Right atrium auricular region (tissue), 2 donors: ENCODE measurements at regions not wholly inside any gene's neighbourhood (a gene's known extent, or its start where the extent isn't known, plus 50 kb on each side); places are given as distances from the start of the nearest gene placed in this dataset.
"Not testable (repeated sequence)": the region's sequence is repeated elsewhere in the genome, so short reads cannot be mapped to it uniquely, and the experiment has no call there.

Source experiments
- DNase-seq: peaks from one replicate; pipeline ENCODE4 v3.0.0-alpha.2; 2019; ENCODE audit warnings: low spot score
- H3K27ac ChIP-seq, 2 donors: fragments of 200-600 bp; sonication (generic); 1 replicate in 1 of 2; 2 replicates in 1 of 2; pipeline ENCODE4 v1.5.1; 2016 to 2019
- H3K27me3 ChIP-seq, 2 donors: fragments of 200-600 bp; sonication (generic); one replicate each; pipeline versions ENCODE4 v1.5.1 to v1.6.0; 2017 to 2019
- H3K36me3 ChIP-seq: fragments of 200-600 bp; sonication (generic); one replicate; pipeline ENCODE4 v1.5.1; 2016
- H3K4me1 ChIP-seq, 2 donors: fragments of 200-600 bp; sonication (generic); one replicate each; pipeline versions ENCODE4 v1.5.1 to v1.6.0; 2017 to 2019
- H3K4me3 ChIP-seq, 2 donors: fragments of 200-600 bp; sonication (generic); 1 replicate in 1 of 2; 2 replicates in 1 of 2; pipeline ENCODE4 v1.5.1; 2017 to 2019; ENCODE audit warnings: mild to moderate bottlenecking in 1 of 2, moderate library complexity in 1 of 2
- H3K9me3 ChIP-seq, 2 donors: fragments of 200-600 bp; sonication (generic); one replicate each; pipeline ENCODE4 v1.5.1; 2019
- TF ChIP-seq, protein P1 (sequence below), 2 donors: fragments of 200-600 bp; sonication (generic); IDR thresholded peaks; one replicate each; pipeline ENCODE4 v1.5.1; 2019; ENCODE audit warnings: antibody characterized with exemption in 2 of 2

DNA sequence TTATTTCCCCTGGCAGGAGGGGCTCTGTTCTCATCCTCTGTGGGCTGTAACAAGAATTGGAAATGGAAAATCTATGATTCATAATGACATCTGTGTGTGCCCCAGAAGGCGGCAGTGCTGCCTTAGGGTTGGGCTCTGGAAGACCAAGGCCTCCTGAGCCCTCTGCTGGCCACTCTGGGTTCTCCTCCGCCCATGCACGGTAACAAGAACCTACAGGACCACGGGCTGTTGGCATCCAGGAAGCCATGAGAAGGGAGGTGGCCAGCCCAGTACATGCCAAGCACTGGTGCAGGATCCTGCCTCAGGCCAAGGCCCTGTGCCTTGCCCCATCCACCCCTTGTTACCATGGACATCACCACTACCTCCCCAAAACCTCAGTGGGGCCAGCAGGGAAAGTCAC, 454.2 kb downstream of the TP53TG3F start:
- not testable (repeated sequence) for H3K36me3 ChIP-seq, H3K4me3 ChIP-seq, DNase-seq, H3K27me3 ChIP-seq, H3K4me1 ChIP-seq, H3K9me3 ChIP-seq, H3K27ac ChIP-seq

DNA sequence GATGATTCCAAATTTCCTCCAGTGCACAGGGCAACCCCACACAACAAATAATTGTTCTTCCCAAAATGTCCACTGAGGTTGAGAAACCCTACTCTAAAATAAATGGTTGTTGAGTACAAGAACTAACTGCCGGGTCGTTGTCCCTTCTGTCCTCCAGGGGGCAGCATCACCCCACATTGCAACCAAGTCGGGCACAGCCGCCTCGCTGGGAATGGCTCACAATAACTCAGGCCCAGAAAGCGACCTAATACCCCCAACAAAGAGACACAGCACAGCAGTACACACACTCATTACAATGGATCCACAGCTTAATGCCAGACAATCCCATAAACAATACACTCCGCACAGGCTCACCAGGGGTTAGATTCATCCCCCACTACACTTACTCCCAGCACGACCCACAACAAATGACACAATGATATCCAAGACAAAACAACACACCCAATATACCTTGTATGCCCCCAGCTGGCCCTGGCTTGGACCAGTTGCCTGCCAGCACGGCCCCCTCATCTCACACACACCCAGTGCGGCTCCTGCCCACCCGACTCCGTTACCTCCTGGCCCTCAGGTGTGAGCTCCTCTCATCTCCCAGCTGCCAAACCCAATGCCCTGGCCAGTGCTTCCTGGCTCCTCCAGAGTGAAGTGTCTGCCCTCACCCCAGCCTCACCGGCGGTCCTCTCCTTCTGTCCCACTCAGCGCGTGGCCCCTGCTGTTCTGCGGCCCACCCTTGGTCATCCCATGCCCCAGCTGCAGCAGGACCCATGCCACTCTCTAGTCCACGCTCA, 461.5 kb downstream of the TP53TG3F start:
- not testable (repeated sequence) for H3K36me3 ChIP-seq, H3K4me1 ChIP-seq, DNase-seq, H3K27me3 ChIP-seq, H3K4me3 ChIP-seq, H3K27ac ChIP-seq, H3K9me3 ChIP-seq
- TF ChIP-seq, protein P1, sequence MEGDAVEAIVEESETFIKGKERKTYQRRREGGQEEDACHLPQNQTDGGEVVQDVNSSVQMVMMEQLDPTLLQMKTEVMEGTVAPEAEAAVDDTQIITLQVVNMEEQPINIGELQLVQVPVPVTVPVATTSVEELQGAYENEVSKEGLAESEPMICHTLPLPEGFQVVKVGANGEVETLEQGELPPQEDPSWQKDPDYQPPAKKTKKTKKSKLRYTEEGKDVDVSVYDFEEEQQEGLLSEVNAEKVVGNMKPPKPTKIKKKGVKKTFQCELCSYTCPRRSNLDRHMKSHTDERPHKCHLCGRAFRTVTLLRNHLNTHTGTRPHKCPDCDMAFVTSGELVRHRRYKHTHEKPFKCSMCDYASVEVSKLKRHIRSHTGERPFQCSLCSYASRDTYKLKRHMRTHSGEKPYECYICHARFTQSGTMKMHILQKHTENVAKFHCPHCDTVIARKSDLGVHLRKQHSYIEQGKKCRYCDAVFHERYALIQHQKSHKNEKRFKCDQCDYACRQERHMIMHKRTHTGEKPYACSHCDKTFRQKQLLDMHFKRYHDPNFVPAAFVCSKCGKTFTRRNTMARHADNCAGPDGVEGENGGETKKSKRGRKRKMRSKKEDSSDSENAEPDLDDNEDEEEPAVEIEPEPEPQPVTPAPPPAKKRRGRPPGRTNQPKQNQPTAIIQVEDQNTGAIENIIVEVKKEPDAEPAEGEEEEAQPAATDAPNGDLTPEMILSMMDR (IDR thresholded peaks at IDR 0.05): peak in 1 of 2 donors; percentile 24

DNA sequence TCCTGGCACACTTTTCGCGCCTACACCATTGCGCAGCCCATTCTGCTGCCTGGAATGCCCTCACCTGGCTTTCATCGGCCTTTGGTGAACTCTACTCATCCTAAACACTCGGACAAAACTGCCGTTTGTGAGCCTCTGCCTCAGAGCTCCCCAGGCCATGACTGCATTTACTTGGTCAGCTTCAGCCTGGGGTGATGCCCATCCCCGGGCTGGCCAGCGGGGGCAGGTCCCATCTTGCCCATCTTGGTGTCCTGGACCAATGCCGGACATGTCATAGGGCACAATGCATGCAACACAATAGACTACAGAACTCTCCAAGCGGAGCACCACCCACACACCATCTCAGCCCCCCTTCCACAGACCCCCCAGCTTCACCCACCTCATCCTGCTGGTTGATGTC, 463.5 kb downstream of the TP53TG3F start:
- not testable (repeated sequence) for H3K36me3 ChIP-seq, DNase-seq, H3K4me3 ChIP-seq, H3K4me1 ChIP-seq, H3K9me3 ChIP-seq, H3K27ac ChIP-seq, H3K27me3 ChIP-seq

DNA sequence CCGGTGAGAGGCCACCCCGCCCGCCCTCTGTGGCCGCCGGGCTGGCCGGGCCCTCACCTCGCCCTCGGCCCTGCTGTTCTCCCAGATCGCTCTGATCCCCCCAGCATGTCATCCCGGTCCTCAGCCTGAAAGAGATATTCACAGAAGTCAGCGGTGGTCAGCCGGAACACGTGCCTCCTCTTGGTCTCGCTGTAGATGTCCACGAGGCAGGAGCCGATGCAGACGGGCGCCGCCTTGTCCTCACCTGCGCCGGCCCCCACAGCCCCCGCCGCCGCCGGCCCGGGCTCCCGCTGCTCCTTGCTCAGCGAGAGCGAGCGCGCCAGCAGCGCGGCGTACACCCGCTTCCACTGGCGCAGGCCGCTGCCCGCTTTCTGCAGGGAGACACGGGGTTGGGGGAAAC, 468.6 kb downstream of the TP53TG3F start:
- not testable (repeated sequence) for H3K27me3 ChIP-seq, H3K36me3 ChIP-seq, H3K4me1 ChIP-seq, H3K9me3 ChIP-seq, H3K4me3 ChIP-seq, DNase-seq, H3K27ac ChIP-seq

DNA sequence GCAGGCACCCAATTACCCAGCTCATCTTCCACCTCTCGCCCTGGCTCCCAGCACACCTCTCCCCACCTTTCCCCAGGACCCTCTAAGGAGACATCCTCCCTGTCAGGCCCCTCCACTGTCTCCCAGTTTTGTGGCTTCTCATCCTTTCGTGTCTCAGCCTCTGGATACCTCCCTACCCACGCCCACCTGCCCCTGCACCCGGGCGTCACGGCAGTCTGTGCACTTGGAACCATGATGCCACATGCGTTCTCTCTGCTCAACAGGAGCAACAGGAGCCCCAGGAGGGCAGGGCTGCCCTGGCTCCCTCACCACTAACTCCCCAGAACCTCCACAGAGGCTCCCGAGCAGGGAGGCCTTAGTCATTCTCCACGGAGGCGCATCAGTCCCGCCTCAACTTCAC, 472.8 kb downstream of the TP53TG3F start:
- not testable (repeated sequence) for H3K4me3 ChIP-seq

DNA sequence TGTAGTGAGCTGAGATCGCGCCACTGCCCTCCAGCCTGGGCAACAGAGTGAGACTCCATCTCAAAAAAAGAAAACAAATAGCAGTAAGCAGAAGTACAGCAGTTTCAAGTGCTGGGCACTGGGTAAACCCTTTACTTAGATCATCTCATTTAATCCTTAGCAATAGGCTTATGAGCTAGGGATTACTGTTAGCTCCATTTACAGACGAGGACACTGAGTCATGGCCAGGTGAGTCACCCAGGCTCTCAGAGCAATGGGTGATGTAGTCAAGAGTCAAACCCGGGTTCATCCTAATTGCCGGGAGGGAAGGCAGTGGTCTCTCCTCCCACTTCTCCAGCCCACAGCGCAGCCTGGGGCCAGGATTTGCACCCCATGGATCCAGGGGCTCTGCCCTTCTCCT, 473.6 kb downstream of the TP53TG3F start:
- H3K4me1 ChIP-seq, H3K4me3 ChIP-seq, H3K9me3 ChIP-seq, H3K27me3 ChIP-seq, DNase-seq, H3K27ac ChIP-seq, H3K36me3 ChIP-seq: not testable (repeated sequence)

More for the DNA sequence above, 472.8 kb downstream of the TP53TG3F start:
- DNase-seq, H3K36me3 ChIP-seq, H3K4me1 ChIP-seq, H3K9me3 ChIP-seq, H3K27me3 ChIP-seq, H3K27ac ChIP-seq: not testable (repeated sequence)

DNA sequence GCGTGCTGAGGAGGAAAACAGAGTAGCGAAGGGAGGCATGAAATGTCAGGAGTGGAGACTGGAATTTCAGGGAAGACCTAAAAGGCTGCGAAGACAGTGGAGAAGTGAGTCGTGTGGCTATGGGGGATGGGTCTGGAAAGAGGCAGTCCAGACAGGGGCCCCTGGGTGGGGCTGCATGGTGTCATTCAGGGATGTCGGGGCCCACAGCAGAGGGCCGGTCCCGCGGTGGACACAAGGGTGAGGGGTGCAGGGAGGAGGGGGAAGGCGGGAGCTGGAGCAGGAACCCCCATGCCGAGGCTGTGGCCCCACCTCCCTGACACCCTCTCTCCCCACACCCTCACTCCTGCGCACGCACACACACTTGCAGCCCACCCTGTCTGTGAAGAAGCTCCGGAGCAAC, 476.4 kb downstream of the TP53TG3F start:
- H3K27ac ChIP-seq, H3K36me3 ChIP-seq, H3K4me3 ChIP-seq, H3K27me3 ChIP-seq, DNase-seq, H3K9me3 ChIP-seq, H3K4me1 ChIP-seq: not testable (repeated sequence)

DNA sequence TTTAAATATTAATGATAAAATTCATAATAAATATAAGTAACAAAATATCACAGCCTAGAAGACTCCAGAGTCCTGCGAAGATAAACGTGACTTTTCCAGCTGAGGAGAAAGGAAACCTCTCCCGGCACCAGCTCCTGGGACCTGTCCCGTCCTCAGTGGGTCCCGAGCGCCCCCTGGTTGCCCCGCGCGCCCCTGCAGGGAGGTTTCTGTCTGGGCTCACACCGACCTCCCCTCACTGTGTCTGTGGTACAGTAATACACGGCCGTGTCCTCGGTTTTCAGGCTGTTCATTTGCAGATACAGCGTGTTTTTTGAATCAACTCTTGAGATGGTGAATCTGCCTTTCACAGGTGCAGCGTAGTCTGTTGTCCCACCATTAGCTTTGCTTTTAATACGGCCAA, 478.7 kb downstream of the TP53TG3F start:
- not testable (repeated sequence) for H3K4me3 ChIP-seq, DNase-seq, H3K27ac ChIP-seq, H3K9me3 ChIP-seq, H3K36me3 ChIP-seq, H3K4me1 ChIP-seq, H3K27me3 ChIP-seq

DNA sequence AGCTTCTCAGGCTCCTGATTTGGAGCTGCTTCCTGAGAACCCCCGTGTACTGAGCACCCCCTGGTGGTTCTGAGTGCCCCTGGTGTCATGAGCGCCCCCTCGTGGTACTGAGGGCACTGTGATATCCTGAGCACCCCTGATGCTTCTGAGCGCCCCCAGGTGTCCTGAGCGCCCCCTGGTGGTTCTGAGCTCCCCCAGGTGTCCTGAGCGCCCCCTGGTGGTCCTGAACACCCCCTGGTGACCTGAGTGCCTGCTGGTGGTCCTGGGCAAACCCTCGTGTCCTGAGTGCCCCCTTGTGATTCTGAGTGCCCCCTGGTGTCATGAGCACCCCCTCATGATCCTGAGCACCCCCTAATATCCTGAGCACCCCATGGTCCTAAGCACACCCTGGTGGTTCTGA, 502.1 kb downstream of the TP53TG3F start:
- not testable (repeated sequence) for DNase-seq, H3K9me3 ChIP-seq, H3K27ac ChIP-seq, H3K4me3 ChIP-seq, H3K36me3 ChIP-seq, H3K4me1 ChIP-seq, H3K27me3 ChIP-seq

DNA sequence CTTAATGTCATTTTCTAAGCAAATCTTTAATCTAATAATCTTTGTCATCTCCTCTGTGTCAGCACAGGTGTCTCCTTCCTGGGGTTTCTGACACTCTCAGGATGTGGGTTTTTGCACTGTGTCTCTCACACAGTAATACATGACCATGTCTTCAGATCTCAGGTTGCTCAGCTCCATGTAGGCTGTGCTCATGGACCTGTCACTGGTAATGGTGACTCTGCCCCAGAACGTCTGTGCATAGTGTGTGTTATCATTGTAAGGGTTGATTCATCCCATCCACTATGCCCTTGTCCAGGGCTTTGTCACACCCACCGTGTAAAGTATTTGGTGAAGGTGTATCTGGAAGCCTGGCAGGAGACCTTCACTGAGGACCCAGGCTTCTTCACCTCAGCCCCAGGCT, 506.1 kb downstream of the TP53TG3F start:
- DNase-seq, H3K27ac ChIP-seq, H3K4me1 ChIP-seq, H3K9me3 ChIP-seq, H3K4me3 ChIP-seq, H3K36me3 ChIP-seq, H3K27me3 ChIP-seq: not testable (repeated sequence)

DNA sequence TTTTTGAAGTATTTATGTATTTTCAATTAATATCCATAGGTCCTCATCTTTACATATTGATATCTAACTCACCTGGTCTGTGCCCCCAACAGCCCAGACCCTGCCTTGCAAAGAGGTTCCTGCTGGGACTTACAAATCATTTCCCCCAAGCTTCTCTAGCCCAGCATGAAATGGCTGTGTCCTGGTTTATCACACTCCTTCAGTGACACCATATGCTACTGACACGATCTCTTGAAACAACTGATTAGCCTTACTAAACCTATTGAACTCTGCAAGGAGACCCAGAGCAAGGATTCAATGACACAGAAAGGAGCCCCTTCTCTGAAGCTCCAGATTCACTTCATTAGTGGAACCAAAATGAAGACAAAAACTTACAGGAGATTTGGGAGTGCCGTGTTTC, 507.4 kb downstream of the TP53TG3F start:
- H3K4me3 ChIP-seq, H3K9me3 ChIP-seq, H3K4me1 ChIP-seq, H3K36me3 ChIP-seq, H3K27ac ChIP-seq, H3K27me3 ChIP-seq: not testable (repeated sequence)
- DNase-seq: peak; percentile 7

DNA sequence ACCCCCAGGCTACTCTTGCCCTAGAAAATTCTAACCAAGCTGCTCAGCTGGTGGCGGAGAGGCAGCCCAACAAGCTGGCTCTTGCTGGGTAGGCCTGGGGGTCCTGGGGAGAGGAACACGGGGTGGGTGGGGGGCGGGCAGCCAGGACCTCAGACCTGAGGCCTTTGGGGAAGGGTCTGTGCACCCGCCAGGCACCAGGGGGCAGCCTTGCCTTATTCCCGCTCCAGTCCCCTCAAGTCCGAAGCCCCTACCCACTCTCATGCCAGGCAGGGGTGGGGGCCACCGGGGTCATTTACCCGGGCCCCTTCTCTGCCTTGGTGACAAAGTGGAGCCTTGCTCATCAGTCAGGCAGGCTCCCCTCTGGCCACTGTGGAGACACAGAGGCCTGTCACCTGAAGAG, 515.1 kb downstream of the TP53TG3F start:
- DNase-seq, H3K36me3 ChIP-seq, H3K4me1 ChIP-seq, H3K27me3 ChIP-seq, H3K27ac ChIP-seq, H3K9me3 ChIP-seq, H3K4me3 ChIP-seq: not testable (repeated sequence)

DNA sequence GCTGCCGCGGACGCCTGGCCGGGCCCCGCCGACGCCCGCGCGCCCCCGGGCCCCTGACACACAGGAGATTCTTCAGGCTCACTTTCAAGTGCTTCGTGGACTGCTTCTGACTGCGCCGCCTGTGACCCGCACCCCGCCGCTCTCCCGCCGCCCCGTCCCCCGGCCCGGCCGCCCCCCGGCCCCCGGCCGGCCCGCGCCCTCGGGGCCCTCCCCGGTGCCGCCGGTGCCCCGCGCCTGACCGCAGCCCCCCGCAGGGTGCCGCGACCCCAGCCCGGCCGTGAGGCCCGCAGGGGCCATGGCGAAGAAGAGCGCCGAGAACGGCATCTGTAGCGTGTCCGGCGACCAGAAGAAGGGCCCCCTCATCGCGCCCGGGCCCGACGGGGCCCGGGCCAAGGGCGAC, 516.3 kb downstream of the TP53TG3F start:
- not testable (repeated sequence) for DNase-seq, H3K9me3 ChIP-seq, H3K4me1 ChIP-seq, H3K36me3 ChIP-seq, H3K27ac ChIP-seq, H3K4me3 ChIP-seq, H3K27me3 ChIP-seq

DNA sequence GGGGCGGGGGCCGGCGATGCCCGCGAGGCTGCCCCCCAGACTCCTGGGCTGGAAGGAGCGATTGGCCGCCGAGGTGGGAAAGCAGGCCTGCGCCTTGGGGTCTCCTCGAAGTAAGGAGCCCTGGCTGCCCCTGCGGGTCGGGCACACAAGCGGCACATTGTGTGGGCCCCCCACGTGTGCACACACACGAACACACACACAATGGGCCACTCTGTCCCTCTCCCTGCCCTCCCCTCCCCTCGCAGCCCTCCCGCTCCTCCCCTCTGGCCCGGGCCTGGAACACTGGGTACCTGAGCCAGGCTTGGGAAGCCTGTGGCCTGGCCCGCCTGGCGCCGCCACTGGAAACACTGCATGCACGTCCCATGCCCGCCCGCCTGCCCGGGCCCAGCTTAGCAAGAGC, 517.1 kb downstream of the TP53TG3F start:
- H3K4me3 ChIP-seq, H3K9me3 ChIP-seq, H3K27ac ChIP-seq, H3K36me3 ChIP-seq, DNase-seq, H3K4me1 ChIP-seq, H3K27me3 ChIP-seq: not testable (repeated sequence)

DNA sequence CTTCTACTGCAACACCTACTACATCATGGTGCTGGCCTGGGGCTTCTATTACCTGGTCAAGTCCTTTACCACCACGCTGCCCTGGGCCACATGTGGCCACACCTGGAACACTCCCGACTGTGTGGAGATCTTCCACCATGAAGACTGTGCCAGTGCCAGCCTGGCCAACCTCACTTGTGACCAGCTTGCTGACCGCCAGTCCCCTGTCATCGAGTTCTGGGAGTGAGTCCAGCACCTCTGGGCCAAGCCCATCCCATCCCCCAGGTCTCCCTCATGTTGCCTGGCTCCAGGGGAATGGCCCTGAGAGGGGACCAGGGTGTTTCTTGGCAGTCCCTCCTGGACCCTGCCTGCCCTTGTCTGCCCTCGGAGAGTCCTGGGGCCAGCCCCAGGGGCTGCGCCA, 519.4 kb downstream of the TP53TG3F start:
- not testable (repeated sequence) for H3K27me3 ChIP-seq, H3K27ac ChIP-seq, H3K4me1 ChIP-seq, DNase-seq, H3K36me3 ChIP-seq, H3K9me3 ChIP-seq, H3K4me3 ChIP-seq
